GM23338 (cell line): ENCODE measurements at regions not wholly inside any gene's neighbourhood (a gene's known extent, or its start where the extent isn't known, plus 50 kb on each side); places are given as distances from the start of the nearest gene placed in this dataset.

ENCODE experiments used
- CREB1 ChIP-seq: fragments of 250-450 bp; sonication (Bioruptor Pico); IDR thresholded peaks from 2 replicates; pipeline ENCODE4 v1.5.0; 2020; ENCODE audit warnings: low read depth, mild to moderate bottlenecking, moderate library complexity
- EZH2 ChIP-seq: fragments of 200-600 bp; sonication (generic); IDR thresholded peaks from one replicate; pipeline ENCODE4 v1.8.0; 2017; ENCODE audit warnings: antibody characterized with exemption, mild to moderate bottlenecking, low read depth; ENCODE audit not compliant: unreplicated experiment
- EZH2phosphoT487 ChIP-seq: fragments of 200-600 bp; sonication (generic); IDR thresholded peaks from one replicate; pipeline ENCODE4 v1.8.1; 2018; ENCODE audit warnings: antibody characterized with exemption; ENCODE audit not compliant: unreplicated experiment
- POLR2AphosphoS5 ChIP-seq: IDR thresholded peaks from 2 replicates; pipeline ENCODE4 v1.6.1; 2016; ENCODE audit warnings: antibody characterized with exemption, low read depth
- STAT1 ChIP-seq: IDR thresholded peaks from one replicate; pipeline ENCODE4 v1.6.1; 2016; ENCODE audit warnings: antibody characterized with exemption; ENCODE audit not compliant: unreplicated experiment
- TF ChIP-seq, protein P1 (sequence below), 2 experiments: fragments of 200-600 bp in 1 of 2; sonication (generic) in 1 of 2; conservative IDR thresholded peaks; 2 replicates each; pipeline versions ENCODE4 v1.5.1 to v1.6.1; 2016 to 2017; ENCODE audit warnings: antibody characterized with exemption in 2 of 2, low read depth in 2 of 2, mild to moderate bottlenecking in 2 of 2, moderate library complexity in 1 of 2
- TF ChIP-seq, protein P2 (sequence below): IDR thresholded peaks from one replicate; pipeline ENCODE4 v1.6.1; 2018; ENCODE audit warnings: antibody characterized with exemption; ENCODE audit not compliant: unreplicated experiment

DNA sequence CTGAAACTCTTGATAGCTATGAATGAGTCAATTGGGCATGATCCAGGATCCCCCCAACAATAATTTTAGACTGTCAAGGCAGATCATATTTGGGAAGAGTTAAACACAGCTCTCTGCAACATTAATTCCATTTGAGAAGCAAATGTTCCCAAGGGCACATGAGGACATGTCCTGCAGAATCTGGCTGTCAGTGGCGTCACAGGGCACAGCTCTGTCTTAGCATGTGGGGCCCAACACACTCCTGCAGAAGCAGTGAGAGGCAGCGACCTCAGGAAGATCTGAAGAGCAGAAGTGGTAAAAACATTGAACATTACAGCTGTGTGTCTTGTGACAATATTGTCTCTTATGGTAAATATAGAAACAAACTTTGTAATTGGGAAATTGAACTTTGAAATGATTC is 197.1 kb upstream of the PBX1 start:
- TF ChIP-seq POLR2AphosphoS5 (no peak), EZH2 (no peak), STAT1 (no peak), CREB1 (CRISPR knock-in tag) (no peak), EZH2phosphoT487 (no peak)
- TF ChIP-seq, protein P1, sequence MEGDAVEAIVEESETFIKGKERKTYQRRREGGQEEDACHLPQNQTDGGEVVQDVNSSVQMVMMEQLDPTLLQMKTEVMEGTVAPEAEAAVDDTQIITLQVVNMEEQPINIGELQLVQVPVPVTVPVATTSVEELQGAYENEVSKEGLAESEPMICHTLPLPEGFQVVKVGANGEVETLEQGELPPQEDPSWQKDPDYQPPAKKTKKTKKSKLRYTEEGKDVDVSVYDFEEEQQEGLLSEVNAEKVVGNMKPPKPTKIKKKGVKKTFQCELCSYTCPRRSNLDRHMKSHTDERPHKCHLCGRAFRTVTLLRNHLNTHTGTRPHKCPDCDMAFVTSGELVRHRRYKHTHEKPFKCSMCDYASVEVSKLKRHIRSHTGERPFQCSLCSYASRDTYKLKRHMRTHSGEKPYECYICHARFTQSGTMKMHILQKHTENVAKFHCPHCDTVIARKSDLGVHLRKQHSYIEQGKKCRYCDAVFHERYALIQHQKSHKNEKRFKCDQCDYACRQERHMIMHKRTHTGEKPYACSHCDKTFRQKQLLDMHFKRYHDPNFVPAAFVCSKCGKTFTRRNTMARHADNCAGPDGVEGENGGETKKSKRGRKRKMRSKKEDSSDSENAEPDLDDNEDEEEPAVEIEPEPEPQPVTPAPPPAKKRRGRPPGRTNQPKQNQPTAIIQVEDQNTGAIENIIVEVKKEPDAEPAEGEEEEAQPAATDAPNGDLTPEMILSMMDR (conservative IDR thresholded peaks at IDR 0.05; ENCODE audit: low read depth in 2 of 2) = no peak
- TF ChIP-seq, protein P2, sequence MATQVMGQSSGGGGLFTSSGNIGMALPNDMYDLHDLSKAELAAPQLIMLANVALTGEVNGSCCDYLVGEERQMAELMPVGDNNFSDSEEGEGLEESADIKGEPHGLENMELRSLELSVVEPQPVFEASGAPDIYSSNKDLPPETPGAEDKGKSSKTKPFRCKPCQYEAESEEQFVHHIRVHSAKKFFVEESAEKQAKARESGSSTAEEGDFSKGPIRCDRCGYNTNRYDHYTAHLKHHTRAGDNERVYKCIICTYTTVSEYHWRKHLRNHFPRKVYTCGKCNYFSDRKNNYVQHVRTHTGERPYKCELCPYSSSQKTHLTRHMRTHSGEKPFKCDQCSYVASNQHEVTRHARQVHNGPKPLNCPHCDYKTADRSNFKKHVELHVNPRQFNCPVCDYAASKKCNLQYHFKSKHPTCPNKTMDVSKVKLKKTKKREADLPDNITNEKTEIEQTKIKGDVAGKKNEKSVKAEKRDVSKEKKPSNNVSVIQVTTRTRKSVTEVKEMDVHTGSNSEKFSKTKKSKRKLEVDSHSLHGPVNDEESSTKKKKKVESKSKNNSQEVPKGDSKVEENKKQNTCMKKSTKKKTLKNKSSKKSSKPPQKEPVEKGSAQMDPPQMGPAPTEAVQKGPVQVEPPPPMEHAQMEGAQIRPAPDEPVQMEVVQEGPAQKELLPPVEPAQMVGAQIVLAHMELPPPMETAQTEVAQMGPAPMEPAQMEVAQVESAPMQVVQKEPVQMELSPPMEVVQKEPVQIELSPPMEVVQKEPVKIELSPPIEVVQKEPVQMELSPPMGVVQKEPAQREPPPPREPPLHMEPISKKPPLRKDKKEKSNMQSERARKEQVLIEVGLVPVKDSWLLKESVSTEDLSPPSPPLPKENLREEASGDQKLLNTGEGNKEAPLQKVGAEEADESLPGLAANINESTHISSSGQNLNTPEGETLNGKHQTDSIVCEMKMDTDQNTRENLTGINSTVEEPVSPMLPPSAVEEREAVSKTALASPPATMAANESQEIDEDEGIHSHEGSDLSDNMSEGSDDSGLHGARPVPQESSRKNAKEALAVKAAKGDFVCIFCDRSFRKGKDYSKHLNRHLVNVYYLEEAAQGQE = no peak
